Stomach smooth muscle (tissue), 2 donors: ENCODE measurements at regions not wholly inside any gene's neighbourhood (a gene's known extent, or its start where the extent isn't known, plus 50 kb on each side); places are given as distances from the start of the nearest gene placed in this dataset.

Experiments used
- H3K27ac ChIP-seq: one replicate; pipeline ENCODE4 v1.7.0; 2013; ENCODE audit warnings: mild to moderate bottlenecking, low read length, inconsistent platforms
- H3K27me3 ChIP-seq, 2 donors: one replicate each; pipeline ENCODE4 v1.7.0; 2013; ENCODE audit warnings: low read length in 2 of 2; ENCODE audit not compliant: insufficient read depth in 2 of 2, control insufficient read depth in 1 of 2
- H3K36me3 ChIP-seq, 2 donors: one replicate each; pipeline ENCODE4 v1.7.0; 2013; ENCODE audit warnings: low read length in 2 of 2; ENCODE audit not compliant: control insufficient read depth in 2 of 2, insufficient read depth in 2 of 2
- H3K4me1 ChIP-seq: one replicate; pipeline ENCODE4 v1.7.0; 2013; ENCODE audit warnings: low read length; ENCODE audit not compliant: control insufficient read depth, insufficient read depth
- H3K4me3 ChIP-seq, 2 donors: one replicate each; pipeline ENCODE4 v1.7.0; 2013; ENCODE audit warnings: low read length in 2 of 2
- H3K9ac ChIP-seq, 2 donors: one replicate each; pipeline ENCODE4 v1.7.0; 2013; ENCODE audit warnings: low read length in 2 of 2, mild to moderate bottlenecking in 1 of 2
- H3K9me3 ChIP-seq, 2 donors: one replicate each; pipeline ENCODE4 v1.7.0; 2013; ENCODE audit warnings: low read length in 2 of 2; ENCODE audit not compliant: control insufficient read depth in 2 of 2
- donor health status: healthy.
- donor health status: Pancreatic carcinoma.

- no peak overlapping the region for H3K9ac ChIP-seq
- H3K36me3 ChIP-seq: no peaks in the 10 kb centered on the region
- no peaks in the 10 kb centered on the region for H3K27me3 ChIP-seq
- H3K4me3 ChIP-seq: no peak overlapping the region
- no peaks in the 10 kb centered on the region for H3K4me1 ChIP-seq
- peaks cover 8 to 15% of the 10 kb centered on the region in 2 donors for H3K9me3 ChIP-seq
- H3K27ac ChIP-seq: no peak overlapping the region
Observed at GRCh38 chr10:131500892-131501291, 189.4 kb upstream of the TCERG1L start.

- Histone ChIP-seq H3K4me3 (no peak overlapping the region), H3K9me3 (peaks cover 8 to 15% of the 10 kb centered on the region in 2 donors), H3K9ac (no peak overlapping the region), H3K36me3 (no peaks in the 10 kb centered on the region), H3K4me1 (no peaks in the 10 kb centered on the region), H3K27ac (no peak overlapping the region), H3K27me3 (no peaks in the 10 kb centered on the region)
Observed at GRCh38 chr10:131503992-131504391, 192.5 kb upstream of the TCERG1L start.

GRCh38 chr10:131511391-131511790 is 199.9 kb upstream of the TCERG1L start:
- H3K4me1 ChIP-seq: no peaks in the 10 kb centered on the region
- H3K27me3 ChIP-seq: peaks cover 0 to 4% of the 10 kb centered on the region in 2 donors
- H3K36me3 ChIP-seq: no peaks in the 10 kb centered on the region
- no peak overlapping the region for H3K27ac ChIP-seq
- peaks cover 7 to 8% of the 10 kb centered on the region in 2 donors for H3K9me3 ChIP-seq
- H3K4me3 ChIP-seq: no peak overlapping the region
- no peak overlapping the region for H3K9ac ChIP-seq

GRCh38 chr10:131512852-131513251 is 201.3 kb upstream of the TCERG1L start:
- no peak overlapping the region for H3K4me3 ChIP-seq
- H3K27ac ChIP-seq: no peak overlapping the region
- no peaks in the 10 kb centered on the region for H3K4me1 ChIP-seq
- peaks cover 0 to 4% of the 10 kb centered on the region in 2 donors for H3K27me3 ChIP-seq
- no peak overlapping the region for H3K9ac ChIP-seq
- peaks cover 7 to 8% of the 10 kb centered on the region in 2 donors for H3K9me3 ChIP-seq
- H3K36me3 ChIP-seq: no peaks in the 10 kb centered on the region

- no peaks in the 10 kb centered on the region for H3K36me3 ChIP-seq
- no peak overlapping the region for H3K9ac ChIP-seq
- H3K27ac ChIP-seq: no peak overlapping the region
- H3K4me3 ChIP-seq: no peak overlapping the region
- H3K4me1 ChIP-seq: no peaks in the 10 kb centered on the region
- H3K27me3 ChIP-seq: peaks cover 0 to 4% of the 10 kb centered on the region in 2 donors
- peaks cover 7 to 8% of the 10 kb centered on the region in 2 donors for H3K9me3 ChIP-seq
Observed at GRCh38 chr10:131513445-131513844, 201.9 kb upstream of the TCERG1L start.

- H3K9ac ChIP-seq: no peak overlapping the region
- H3K27me3 ChIP-seq: peaks cover 0 to 4% of the 10 kb centered on the region in 2 donors
- peaks cover 7 to 8% of the 10 kb centered on the region in 2 donors for H3K9me3 ChIP-seq
Observed at GRCh38 chr10:131513901-131514300, 202.4 kb upstream of the TCERG1L start.

GRCh38 chr10:131514454-131514853 is 202.9 kb upstream of the TCERG1L start:
- H3K36me3 ChIP-seq: no peaks in the 10 kb centered on the region
- H3K27ac ChIP-seq: no peak overlapping the region
- no peaks in the 10 kb centered on the region for H3K4me1 ChIP-seq
- H3K27me3 ChIP-seq: peaks cover 0 to 4% of the 10 kb centered on the region in 2 donors
- H3K9me3 ChIP-seq: peaks cover 7 to 8% of the 10 kb centered on the region in 2 donors
- H3K4me3 ChIP-seq: no peak overlapping the region
- no peak overlapping the region for H3K9ac ChIP-seq

More at GRCh38 chr10:131513901-131514300, 202.4 kb upstream of the TCERG1L start:
- Histone ChIP-seq H3K4me3 (no peak overlapping the region), H3K36me3 (no peaks in the 10 kb centered on the region), H3K4me1 (no peaks in the 10 kb centered on the region), H3K27ac (no peak overlapping the region)

GRCh38 chr10:131516285-131516684 is 204.8 kb upstream of the TCERG1L start:
- Histone ChIP-seq H3K9ac (no peak overlapping the region), H3K27me3 (peaks cover 0 to 4% of the 10 kb centered on the region in 2 donors)

GRCh38 chr10:131517781-131518180 is 206.3 kb upstream of the TCERG1L start:
- no peaks in the 10 kb centered on the region for H3K36me3 ChIP-seq
- no peaks in the 10 kb centered on the region for H3K9me3 ChIP-seq
- peaks cover 0 to 2% of the 10 kb centered on the region in 2 donors for H3K27me3 ChIP-seq
- no peak overlapping the region for H3K4me3 ChIP-seq
- no peak overlapping the region for H3K9ac ChIP-seq
- H3K27ac ChIP-seq: no peak overlapping the region
- H3K4me1 ChIP-seq: no peaks in the 10 kb centered on the region

More at GRCh38 chr10:131516285-131516684, 204.8 kb upstream of the TCERG1L start:
- Histone ChIP-seq H3K27ac (no peak overlapping the region), H3K4me1 (no peaks in the 10 kb centered on the region), H3K36me3 (no peaks in the 10 kb centered on the region), H3K9me3 (peaks cover 0 to 5% of the 10 kb centered on the region in 2 donors), H3K4me3 (no peak overlapping the region)

- no peaks in the 10 kb centered on the region for H3K4me1 ChIP-seq
- no peak overlapping the region for H3K9ac ChIP-seq
- H3K27me3 ChIP-seq: no peaks in the 10 kb centered on the region
- H3K36me3 ChIP-seq: no peaks in the 10 kb centered on the region
- peaks cover 0 to 5% of the 10 kb centered on the region in 2 donors for H3K9me3 ChIP-seq
- H3K27ac ChIP-seq: no peak overlapping the region
- no peak overlapping the region for H3K4me3 ChIP-seq
Observed at GRCh38 chr10:131519723-131520605, 208.4 kb upstream of the TCERG1L start.
